ENCODE measurements at regions not wholly inside any gene's neighbourhood (a gene's known extent, or its start where the extent isn't known, plus 50 kb on each side); places are given as distances from the start of the nearest gene placed in this dataset.

- no peaks in the 10 kb centered on the region for H3K36me3 ChIP-seq (replicated peaks; ENCODE audit: low read depth, low read length)
- H3K4me3 ChIP-seq (ENCODE audit: low read length): no peak overlapping the region
- TF ChIP-seq CTCF (IDR thresholded peaks at IDR 0.05; ENCODE audit: low read depth, low read length) (no peak), EZH2phosphoT487 (IDR thresholded peaks at IDR 0.05; ENCODE audit: low read depth) (no peak)
- no peak overlapping the region for H2AFZ ChIP-seq (ENCODE audit: low read depth, low read length)
- no peaks in the 10 kb centered on the region for H3K9me3 ChIP-seq (ENCODE audit: insufficient read depth, low read length)
- H3K27me3 ChIP-seq (ENCODE audit: low read depth, low read length): no peaks in the 10 kb centered on the region
- H3K4me2 ChIP-seq (ENCODE audit: low read length): no peak overlapping the region
- H3K9ac ChIP-seq (ENCODE audit: low read length): no peak overlapping the region
- no peaks in the 10 kb centered on the region for H3K79me2 ChIP-seq (ENCODE audit: low read length)
- no peaks in the 10 kb centered on the region for H4K20me1 ChIP-seq (ENCODE audit: insufficient read depth, low read length)
- H3K27ac ChIP-seq (ENCODE audit: low read length): no peak overlapping the region
- no peaks in the 10 kb centered on the region for H3K4me1 ChIP-seq (ENCODE audit: low read length)
Observed at GRCh38 chr13:76048675-76049375, 412.7 kb downstream of the LMO7 start.

GRCh38 chr13:76048131-76048530, 412.0 kb downstream of the LMO7 start:
- H3K4me2 ChIP-seq (ENCODE audit: low read length): no peak overlapping the region
- no peak overlapping the region for H3K27ac ChIP-seq (ENCODE audit: low read length)
- H3K36me3 ChIP-seq (replicated peaks; ENCODE audit: low read depth, low read length): no peaks in the 10 kb centered on the region
- no peak overlapping the region for H3K4me3 ChIP-seq (ENCODE audit: low read length)
- no peaks in the 10 kb centered on the region for H4K20me1 ChIP-seq (ENCODE audit: insufficient read depth, low read length)
- H3K79me2 ChIP-seq (ENCODE audit: low read length): no peaks in the 10 kb centered on the region
- H3K27me3 ChIP-seq (ENCODE audit: low read depth, low read length): no peaks in the 10 kb centered on the region
- no peak overlapping the region for H2AFZ ChIP-seq (ENCODE audit: low read depth, low read length)
- H3K9ac ChIP-seq (ENCODE audit: low read length): no peak overlapping the region
- no peak for TF ChIP-seq EZH2phosphoT487 (IDR thresholded peaks at IDR 0.05; ENCODE audit: low read depth)
- no peak for TF ChIP-seq CTCF (IDR thresholded peaks at IDR 0.05; ENCODE audit: low read depth, low read length)
- no peaks in the 10 kb centered on the region for H3K9me3 ChIP-seq (ENCODE audit: insufficient read depth, low read length)
- H3K4me1 ChIP-seq (ENCODE audit: low read length): no peaks in the 10 kb centered on the region

GRCh38 chr13:76043874-76044273, 407.7 kb downstream of the LMO7 start:
- no peak overlapping the region for H3K4me2 ChIP-seq (ENCODE audit: low read length)
- H3K79me2 ChIP-seq (ENCODE audit: low read length): no peaks in the 10 kb centered on the region
- H4K20me1 ChIP-seq (ENCODE audit: insufficient read depth, low read length): no peaks in the 10 kb centered on the region
- no peak overlapping the region for H3K4me3 ChIP-seq (ENCODE audit: low read length)
- TF ChIP-seq CTCF (IDR thresholded peaks at IDR 0.05; ENCODE audit: low read depth, low read length): no peak
- TF ChIP-seq EZH2phosphoT487 (IDR thresholded peaks at IDR 0.05; ENCODE audit: low read depth): no peak
- H2AFZ ChIP-seq (ENCODE audit: low read depth, low read length): no peak overlapping the region
- no peaks in the 10 kb centered on the region for H3K4me1 ChIP-seq (ENCODE audit: low read length)
- no peaks in the 10 kb centered on the region for H3K9me3 ChIP-seq (ENCODE audit: insufficient read depth, low read length)
- no peaks in the 10 kb centered on the region for H3K27me3 ChIP-seq (ENCODE audit: low read depth, low read length)
- no peaks in the 10 kb centered on the region for H3K36me3 ChIP-seq (replicated peaks; ENCODE audit: low read depth, low read length)
- H3K27ac ChIP-seq (ENCODE audit: low read length): no peak overlapping the region
- no peak overlapping the region for H3K9ac ChIP-seq (ENCODE audit: low read length)

- no peak overlapping the region for H3K4me3 ChIP-seq (ENCODE audit: low read length)
- no peaks in the 10 kb centered on the region for H3K27me3 ChIP-seq (ENCODE audit: low read depth, low read length)
- no peaks in the 10 kb centered on the region for H3K4me1 ChIP-seq (ENCODE audit: low read length)
- no peaks in the 10 kb centered on the region for H3K9me3 ChIP-seq (ENCODE audit: insufficient read depth, low read length)
- TF ChIP-seq CTCF (IDR thresholded peaks at IDR 0.05; ENCODE audit: low read depth, low read length) (peak; percentile 32), EZH2phosphoT487 (IDR thresholded peaks at IDR 0.05; ENCODE audit: low read depth) (no peak)
- no peaks in the 10 kb centered on the region for H3K36me3 ChIP-seq (replicated peaks; ENCODE audit: low read depth, low read length)
- H3K27ac ChIP-seq (ENCODE audit: low read length): no peak overlapping the region
- no peak overlapping the region for H2AFZ ChIP-seq (ENCODE audit: low read depth, low read length)
- H3K9ac ChIP-seq (ENCODE audit: low read length): no peak overlapping the region
- H3K4me2 ChIP-seq (ENCODE audit: low read length): no peak overlapping the region
- H3K79me2 ChIP-seq (ENCODE audit: low read length): no peaks in the 10 kb centered on the region
- no peaks in the 10 kb centered on the region for H4K20me1 ChIP-seq (ENCODE audit: insufficient read depth, low read length)
Observed at GRCh38 chr13:76038920-76039716, 403.0 kb downstream of the LMO7 start.
